Ureter (tissue), 1 donor: ENCODE measurements at regions not wholly inside any gene's neighbourhood (a gene's known extent, or its start where the extent isn't known, plus 50 kb on each side); places are given as distances from the start of the nearest gene placed in this dataset.

Source experiments
- DNase-seq: peaks from one replicate; pipeline ENCODE4 v3.0.0-alpha.2; 2020; ENCODE audit warnings: low spot score
- donor health status: DM: yes; HTN: yes; CAD: no.

GRCh38 chr20:48015141-48015910 lies 230.0 kb upstream of the SULF2 start:
- DNase-seq: no peak

- no peak for DNase-seq
Observed at GRCh38 chr20:48012401-48012974, 227.2 kb upstream of the SULF2 start.

- no peak for DNase-seq
Observed at GRCh38 chr20:48011025-48011424, 225.7 kb upstream of the SULF2 start.

- DNase-seq: no peak
Observed at GRCh38 chr20:48010623-48011022, 225.3 kb upstream of the SULF2 start.

GRCh38 chr20:48008850-48009515 lies 223.7 kb upstream of the SULF2 start:
- no peak for DNase-seq

GRCh38 chr20:48007351-48007750 lies 222.1 kb upstream of the SULF2 start:
- no peak for DNase-seq

GRCh38 chr20:48006036-48006833 lies 221.0 kb upstream of the SULF2 start:
- DNase-seq: no peak

- no peak for DNase-seq
Observed at GRCh38 chr20:48003021-48003420, 217.7 kb upstream of the SULF2 start.

- no peak for DNase-seq
Observed at GRCh38 chr20:48002517-48002970, 217.3 kb upstream of the SULF2 start.

- no peak for DNase-seq
Observed at GRCh38 chr20:47999166-47999565, 213.9 kb upstream of the SULF2 start.

- no peak for DNase-seq
Observed at GRCh38 chr20:47998736-47999135, 213.5 kb upstream of the SULF2 start.

- DNase-seq: no peak
Observed at GRCh38 chr20:47995661-47996060, 210.4 kb upstream of the SULF2 start.

GRCh38 chr20:47993817-47994216 lies 208.5 kb upstream of the SULF2 start:
- DNase-seq: no peak

- no peak for DNase-seq
Observed at GRCh38 chr20:47993035-47993755, 207.9 kb upstream of the SULF2 start.

- no peak for DNase-seq
Observed at GRCh38 chr20:47991875-47992488, 206.7 kb upstream of the SULF2 start.

- DNase-seq: no peak
Observed at GRCh38 chr20:47990507-47991150, 205.3 kb upstream of the SULF2 start.

- DNase-seq: no peak
Observed at GRCh38 chr20:47989957-47990356, 204.7 kb upstream of the SULF2 start.

GRCh38 chr20:47988676-47989075 lies 203.4 kb upstream of the SULF2 start:
- no peak for DNase-seq

- no peak for DNase-seq
Observed at GRCh38 chr20:47985092-47985850, 200.0 kb upstream of the SULF2 start.

GRCh38 chr20:47984437-47984836 lies 199.2 kb upstream of the SULF2 start:
- DNase-seq: no peak
